ENCODE measurements at regions not wholly inside any gene's neighbourhood (a gene's known extent, or its start where the extent isn't known, plus 50 kb on each side); places are given as distances from the start of the nearest gene placed in this dataset.

DNA sequence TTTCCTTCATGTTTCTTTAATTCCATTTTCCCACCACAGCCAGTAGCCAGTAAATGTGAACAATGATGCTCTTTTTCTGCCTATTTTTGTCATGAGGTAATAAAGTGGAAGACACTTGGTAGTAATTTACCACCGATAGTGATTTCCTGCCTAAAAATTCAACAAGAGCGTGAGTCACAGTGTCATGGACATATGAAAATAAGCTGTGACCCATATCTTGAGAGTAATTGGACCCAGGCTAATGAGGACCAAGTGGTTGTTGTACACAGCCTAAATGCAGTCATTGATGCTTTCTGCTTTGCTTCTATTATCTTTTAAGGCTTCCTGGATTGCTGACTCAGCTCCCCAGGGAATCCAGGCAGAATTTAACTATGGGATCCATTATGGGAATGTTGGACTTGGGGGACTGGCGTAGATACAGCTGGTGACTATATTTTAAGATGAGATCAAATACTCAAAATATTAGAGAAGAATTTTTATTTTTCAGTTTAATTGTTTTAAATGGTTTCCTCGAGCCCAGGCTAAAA lies 265.9 kb upstream of the FERMT1 start:
- TF ChIP-seq, protein P1, sequence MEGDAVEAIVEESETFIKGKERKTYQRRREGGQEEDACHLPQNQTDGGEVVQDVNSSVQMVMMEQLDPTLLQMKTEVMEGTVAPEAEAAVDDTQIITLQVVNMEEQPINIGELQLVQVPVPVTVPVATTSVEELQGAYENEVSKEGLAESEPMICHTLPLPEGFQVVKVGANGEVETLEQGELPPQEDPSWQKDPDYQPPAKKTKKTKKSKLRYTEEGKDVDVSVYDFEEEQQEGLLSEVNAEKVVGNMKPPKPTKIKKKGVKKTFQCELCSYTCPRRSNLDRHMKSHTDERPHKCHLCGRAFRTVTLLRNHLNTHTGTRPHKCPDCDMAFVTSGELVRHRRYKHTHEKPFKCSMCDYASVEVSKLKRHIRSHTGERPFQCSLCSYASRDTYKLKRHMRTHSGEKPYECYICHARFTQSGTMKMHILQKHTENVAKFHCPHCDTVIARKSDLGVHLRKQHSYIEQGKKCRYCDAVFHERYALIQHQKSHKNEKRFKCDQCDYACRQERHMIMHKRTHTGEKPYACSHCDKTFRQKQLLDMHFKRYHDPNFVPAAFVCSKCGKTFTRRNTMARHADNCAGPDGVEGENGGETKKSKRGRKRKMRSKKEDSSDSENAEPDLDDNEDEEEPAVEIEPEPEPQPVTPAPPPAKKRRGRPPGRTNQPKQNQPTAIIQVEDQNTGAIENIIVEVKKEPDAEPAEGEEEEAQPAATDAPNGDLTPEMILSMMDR (conservative IDR thresholded peaks at IDR 0.05), result no peak
- H3K27ac ChIP-seq, result no peak overlapping the region

DNA sequence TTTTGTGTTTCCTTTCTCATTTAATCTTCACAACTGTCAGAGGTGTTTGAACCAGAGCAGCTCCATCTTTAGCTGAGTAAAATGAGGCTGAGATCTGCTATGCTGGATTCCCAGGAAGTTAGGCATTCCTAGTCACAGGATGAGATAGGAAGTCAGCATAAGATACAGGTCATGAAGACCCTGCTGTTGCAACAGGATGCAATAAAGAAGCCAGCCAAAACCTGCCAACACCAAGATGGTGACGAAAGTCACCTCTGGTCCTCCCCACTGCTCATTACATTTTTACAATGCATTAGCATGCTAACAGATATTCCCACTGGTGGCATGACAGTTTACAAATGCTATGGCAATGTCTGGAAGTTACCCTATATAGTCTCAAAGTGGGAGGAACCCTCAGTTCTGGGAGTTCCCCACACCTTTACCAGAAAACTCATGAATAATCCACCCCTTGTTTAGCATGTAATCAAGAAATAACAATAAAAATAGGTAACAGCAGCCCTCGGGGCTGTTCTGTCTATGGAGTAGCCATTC lies 262.2 kb upstream of the FERMT1 start:
- TF ChIP-seq, protein P1 (conservative IDR thresholded peaks at IDR 0.05), result no peak
- no peak overlapping the region for H3K27ac ChIP-seq

DNA sequence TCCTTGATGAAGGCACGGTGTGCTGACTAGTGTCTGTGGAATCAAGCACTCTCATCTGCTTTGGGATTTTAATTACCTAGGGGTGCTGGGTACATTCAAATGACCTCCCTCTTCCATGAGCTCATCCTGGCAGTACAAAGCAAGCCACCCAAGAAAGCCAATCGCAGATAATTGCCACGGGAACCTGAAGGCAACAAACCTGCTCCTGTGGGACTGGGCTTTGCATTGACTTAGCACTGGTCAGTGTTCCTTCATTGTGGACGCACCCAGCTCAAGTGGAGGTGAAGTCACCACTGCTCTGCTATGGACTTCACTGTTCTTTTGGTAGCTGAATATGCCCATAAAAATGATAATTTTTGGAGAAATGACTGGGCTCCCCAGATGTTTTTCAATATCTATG lies 261.6 kb upstream of the FERMT1 start:
- TF ChIP-seq, protein P1 (conservative IDR thresholded peaks at IDR 0.05), result no peak
- no peak overlapping the region for H3K27ac ChIP-seq

DNA sequence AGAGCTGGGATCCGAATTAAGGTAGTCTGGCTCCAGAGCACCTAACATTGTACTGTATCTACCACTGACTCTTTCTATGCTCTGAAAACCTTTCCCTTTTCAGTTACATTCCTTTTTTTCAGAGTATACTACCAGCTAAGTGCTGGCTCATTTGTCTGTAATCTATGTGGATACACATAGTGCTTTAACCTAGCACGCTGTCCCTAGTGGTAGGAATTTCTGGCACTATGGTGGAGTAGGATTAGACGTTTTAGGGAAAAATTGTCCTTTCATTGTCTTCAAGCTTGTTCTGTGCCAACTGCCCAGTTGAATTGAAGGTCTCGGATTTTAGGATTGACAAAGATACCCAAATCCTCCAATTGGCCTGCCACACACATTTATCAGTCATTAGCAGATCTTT lies 259.1 kb upstream of the FERMT1 start:
- TF ChIP-seq, protein P1 (conservative IDR thresholded peaks at IDR 0.05), result peak; percentile 42
- no peak overlapping the region for H3K27ac ChIP-seq

DNA sequence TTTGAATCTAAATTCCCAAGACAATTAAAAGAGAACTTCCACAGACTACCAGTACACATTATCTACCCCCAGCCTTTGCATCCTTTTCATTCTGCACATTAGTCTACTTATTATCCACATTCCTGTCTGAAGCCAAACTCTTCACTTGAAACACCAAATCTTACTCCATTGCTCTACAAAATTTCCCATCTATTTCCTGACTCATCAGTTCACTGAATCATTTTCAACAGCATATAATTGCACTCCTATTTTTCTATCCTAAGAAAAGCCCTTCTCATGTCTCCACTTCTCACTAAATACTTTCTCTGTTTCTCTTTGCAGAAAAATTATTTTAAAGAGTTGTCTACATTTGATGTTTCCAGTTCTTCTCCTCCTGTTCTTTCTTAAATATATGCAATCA lies 239.4 kb upstream of the FERMT1 start:
- TF ChIP-seq, protein P1 (conservative IDR thresholded peaks at IDR 0.05), result no peak
- H3K27ac ChIP-seq, result no peak overlapping the region

DNA sequence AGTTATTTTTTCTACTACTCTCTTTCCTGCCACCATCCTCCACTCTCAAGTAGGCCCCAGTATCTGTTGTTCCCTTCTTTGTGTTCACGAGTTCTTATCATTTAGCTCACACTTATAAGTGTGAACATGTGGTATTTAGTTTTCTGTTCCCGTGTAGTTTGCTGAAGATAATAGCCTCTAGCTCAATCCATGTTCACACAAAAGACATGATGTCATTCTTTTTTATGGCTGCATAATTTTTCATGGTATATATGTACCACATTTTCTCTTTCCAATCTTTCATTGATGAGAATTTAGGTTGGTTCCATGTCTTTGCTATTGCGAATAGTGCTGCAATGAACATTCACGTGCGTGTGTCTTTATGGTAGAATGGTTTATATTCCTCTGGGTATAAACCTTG lies 237.9 kb upstream of the FERMT1 start:
- no peak overlapping the region for H3K27ac ChIP-seq
- TF ChIP-seq, protein P1 (conservative IDR thresholded peaks at IDR 0.05), result no peak

DNA sequence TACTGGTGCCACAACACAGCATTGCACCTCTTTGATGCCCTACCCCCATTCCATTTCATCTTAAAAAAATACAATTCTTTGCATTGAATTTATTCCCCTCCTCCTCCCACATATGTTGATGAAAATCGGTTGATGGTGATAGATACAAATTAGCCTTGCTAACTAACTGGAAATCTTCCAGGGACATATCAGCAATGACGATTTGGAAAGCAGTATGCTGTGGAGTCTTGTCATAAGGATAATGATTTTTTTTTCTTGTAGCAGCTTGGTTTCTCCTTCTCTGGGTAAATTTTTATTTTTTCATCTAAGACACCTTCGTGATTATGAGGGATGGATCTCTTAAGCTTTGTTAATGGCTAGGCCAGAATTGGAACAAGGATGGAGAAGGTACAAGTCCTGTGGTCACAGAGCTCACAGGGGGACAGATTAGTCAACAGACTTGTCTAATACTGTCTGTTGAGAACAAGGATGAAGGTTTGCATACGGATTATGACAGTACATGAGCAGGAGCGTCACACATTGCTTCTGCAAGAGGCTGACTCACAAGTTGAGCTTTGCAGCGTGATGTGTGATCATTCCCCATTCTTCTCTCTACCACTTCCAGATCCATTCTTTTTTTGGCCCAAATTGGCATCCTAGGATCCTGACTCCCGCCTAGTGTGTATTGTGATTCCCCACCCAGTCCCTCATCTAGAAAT lies 233.1 kb upstream of the FERMT1 start:
- TF ChIP-seq, protein P1 (conservative IDR thresholded peaks at IDR 0.05), result no peak
- H3K27ac ChIP-seq, result no peak overlapping the region
